ENCODE measurements at regions not wholly inside any gene's neighbourhood (a gene's known extent, or its start where the extent isn't known, plus 50 kb on each side); places are given as distances from the start of the nearest gene placed in this dataset.

DNA sequence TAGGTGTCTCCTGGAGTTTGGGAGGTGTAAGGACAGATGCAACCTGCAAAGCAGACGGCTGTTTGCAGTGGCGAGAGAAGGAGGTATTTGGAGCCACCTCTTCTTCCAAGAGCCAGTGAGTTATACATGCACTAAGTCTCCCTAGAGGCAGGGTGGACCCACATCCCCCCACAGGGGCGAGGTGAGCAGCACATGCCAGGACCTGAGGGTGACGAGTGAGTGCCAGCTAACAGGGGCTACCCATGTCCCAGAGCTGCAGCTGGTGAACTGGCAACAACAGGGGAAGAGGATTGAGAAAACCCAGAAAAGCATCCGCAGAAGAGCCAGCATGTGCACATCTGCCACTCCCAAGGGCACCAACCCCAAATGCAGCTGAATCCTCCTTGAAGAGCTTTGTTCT lies 95.1 kb downstream of the CD83 start:
- TF ChIP-seq, protein P1, sequence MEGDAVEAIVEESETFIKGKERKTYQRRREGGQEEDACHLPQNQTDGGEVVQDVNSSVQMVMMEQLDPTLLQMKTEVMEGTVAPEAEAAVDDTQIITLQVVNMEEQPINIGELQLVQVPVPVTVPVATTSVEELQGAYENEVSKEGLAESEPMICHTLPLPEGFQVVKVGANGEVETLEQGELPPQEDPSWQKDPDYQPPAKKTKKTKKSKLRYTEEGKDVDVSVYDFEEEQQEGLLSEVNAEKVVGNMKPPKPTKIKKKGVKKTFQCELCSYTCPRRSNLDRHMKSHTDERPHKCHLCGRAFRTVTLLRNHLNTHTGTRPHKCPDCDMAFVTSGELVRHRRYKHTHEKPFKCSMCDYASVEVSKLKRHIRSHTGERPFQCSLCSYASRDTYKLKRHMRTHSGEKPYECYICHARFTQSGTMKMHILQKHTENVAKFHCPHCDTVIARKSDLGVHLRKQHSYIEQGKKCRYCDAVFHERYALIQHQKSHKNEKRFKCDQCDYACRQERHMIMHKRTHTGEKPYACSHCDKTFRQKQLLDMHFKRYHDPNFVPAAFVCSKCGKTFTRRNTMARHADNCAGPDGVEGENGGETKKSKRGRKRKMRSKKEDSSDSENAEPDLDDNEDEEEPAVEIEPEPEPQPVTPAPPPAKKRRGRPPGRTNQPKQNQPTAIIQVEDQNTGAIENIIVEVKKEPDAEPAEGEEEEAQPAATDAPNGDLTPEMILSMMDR (tag by site-specific recombination; IDR thresholded peaks at IDR 0.05), result no peak
- TF ChIP-seq OVOL3 (tag by site-specific recombination; IDR thresholded peaks at IDR 0.05) (no peak), ZNF248 (tag by site-specific recombination; IDR thresholded peaks at IDR 0.05) (no peak), ZNF521 (tag by site-specific recombination; IDR thresholded peaks at IDR 0.05) (no peak), ZNF19 (tag by site-specific recombination; IDR thresholded peaks at IDR 0.05; ENCODE audit: low read depth) (no peak), MEIS1 (CRISPR knock-in tag; IDR thresholded peaks at IDR 0.05; ENCODE audit: borderline replicate concordance) (no peak), MYNN (tag by site-specific recombination; IDR thresholded peaks at IDR 0.05; ENCODE audit: borderline replicate concordance) (no peak)
